ENCODE measurements at regions not wholly inside any gene's neighbourhood (a gene's known extent, or its start where the extent isn't known, plus 50 kb on each side); places are given as distances from the start of the nearest gene placed in this dataset.

DNA sequence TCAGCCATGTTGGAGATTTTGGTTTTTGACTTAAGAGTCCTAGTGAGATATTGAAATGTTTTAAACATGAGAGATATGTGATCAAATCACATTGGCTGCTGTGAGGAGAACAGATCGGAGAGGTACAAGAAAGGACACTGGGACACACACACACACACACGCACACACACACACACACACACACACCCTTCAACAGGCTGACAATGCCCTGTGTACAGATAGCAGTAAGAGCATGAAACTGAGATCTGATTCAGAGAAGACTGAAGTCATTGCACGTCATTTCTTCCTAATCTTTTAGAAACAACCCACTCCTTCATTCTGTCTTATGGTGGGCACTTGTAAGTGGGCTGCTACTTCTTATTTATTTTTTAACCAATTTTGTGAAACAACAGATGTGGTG is 200.5 kb upstream of the E2F8 start (continued):
- TF ChIP-seq CHD7 (IDR thresholded peaks at IDR 0.05; ENCODE audit: insufficient replicate concordance, low read length) (no peak), CBX5 (IDR thresholded peaks at IDR 0.05; ENCODE audit: low read depth, low read length) (no peak), SUZ12 (IDR thresholded peaks at IDR 0.05; ENCODE audit: low read length) (no peak), POLR2A (IDR thresholded peaks at IDR 0.05; ENCODE audit: control extremely low read depth in 1 of 2, low read depth in 2 of 2, low read length in 2 of 2) (no peak), JUN (IDR thresholded peaks at IDR 0.05; ENCODE audit: low read depth, low read length) (no peak), KDM1A (IDR thresholded peaks at IDR 0.05; ENCODE audit: borderline replicate concordance, low read length) (no peak), BACH1 (IDR thresholded peaks at IDR 0.05; ENCODE audit: low read length) (no peak), CHD1 (IDR thresholded peaks at IDR 0.05; ENCODE audit: low read depth, low read length) (no peak)
